GM12878 (cell line): ENCODE measurements at regions not wholly inside any gene's neighbourhood (a gene's known extent, or its start where the extent isn't known, plus 50 kb on each side); places are given as distances from the start of the nearest gene placed in this dataset.

Experiments used
- BHLHE40 ChIP-seq, 2 experiments: fragments of 450-650 bp in 1 of 2; IDR thresholded peaks; 2 replicates each; pipeline ENCODE4 v1.6.1; 2011 to 2017; ENCODE audit warnings: low read depth in 2 of 2, borderline replicate concordance in 1 of 2, improper control_type of control experiment in 1 of 2, low read length in 1 of 2, mild to moderate bottlenecking in 1 of 2
- POLR2AphosphoS5 ChIP-seq: IDR thresholded peaks from 2 replicates; pipeline ENCODE4 v1.6.1; 2011; ENCODE audit warnings: mild to moderate bottlenecking, low read length, inconsistent platforms
- USF2 ChIP-seq: IDR thresholded peaks from 2 replicates; pipeline ENCODE4 v1.6.1; 2011; ENCODE audit warnings: low read depth, low read length, improper control_type of control experiment, borderline replicate concordance

DNA sequence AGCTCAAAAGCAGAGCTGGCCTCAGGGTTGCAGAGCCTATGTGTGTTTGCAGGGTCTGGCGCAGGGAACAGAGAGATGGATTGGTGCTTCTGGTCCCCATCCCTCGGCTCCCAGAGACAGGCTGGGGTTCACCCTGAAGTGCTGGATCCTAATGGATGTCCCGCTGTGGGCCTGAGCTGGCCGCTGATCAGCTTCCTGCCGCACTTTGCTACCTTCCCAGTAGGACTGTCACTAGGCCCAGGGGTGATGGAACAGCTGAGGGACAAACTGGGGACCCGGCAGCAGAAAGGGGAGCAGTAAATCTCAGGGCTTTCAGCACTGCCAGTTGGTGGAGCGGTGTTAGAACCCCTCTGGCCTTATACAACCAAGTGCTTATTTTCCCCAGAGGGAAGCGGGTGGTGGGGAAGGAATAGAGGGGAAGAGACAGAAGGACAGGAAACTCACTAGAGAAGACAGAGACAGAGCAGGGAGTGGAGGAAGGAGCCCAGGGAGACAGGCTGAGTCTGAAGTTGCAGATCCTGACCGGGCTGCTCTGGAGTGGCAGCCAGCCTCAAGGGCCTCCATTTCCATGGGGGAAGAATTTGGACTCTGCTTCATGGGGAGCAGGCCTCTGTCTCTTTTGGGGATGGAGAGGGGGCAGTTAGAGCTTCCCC is 78.6 kb downstream of the MRM1 start:
- TF ChIP-seq POLR2AphosphoS5 (no peak), BHLHE40 (IDR thresholded peaks at IDR 0.05; ENCODE audit: borderline replicate concordance in 1 of 2, low read depth in 2 of 2, low read length in 1 of 2) (no peak), USF2 (no peak)
